ENCODE measurements at regions not wholly inside any gene's neighbourhood (a gene's known extent, or its start where the extent isn't known, plus 50 kb on each side); places are given as distances from the start of the nearest gene placed in this dataset.

- H3K14ac ChIP-seq (ENCODE audit: insufficient read length): no peak overlapping the region
- H2BK5ac ChIP-seq (ENCODE audit: low read depth, low read length): no peak overlapping the region
- H2BK120ac ChIP-seq (replicated peaks; ENCODE audit: low read depth, low read length): no peak overlapping the region
- no peak overlapping the region for H3K27ac ChIP-seq (ENCODE audit: low read depth, low read length)
- H3K9me3 ChIP-seq (ENCODE audit: insufficient read depth in 2 of 2, low read depth in 1 of 2, low read length in 1 of 2): peaks cover 11 to 70% of the 10 kb centered on the region in 2 experiments; a peak in 3 of 4 replicates
- WGBS, 2 experiments (ENCODE audit: extremely low coverage in 1 of 2, insufficient coverage in 1 of 2, insufficient read length in 1 of 2, insufficient replicate concordance in 2 of 2, low coverage in 1 of 2, low lambda C conversion rate in 2 of 2, missing lambda C conversion rate in 1 of 2): 85% methylated on average over 13 of the region's 13 CpGs; no CpG with 5 or more reads in 1 of the 2 experiments
- H3K4me1 ChIP-seq (replicated peaks in 1 of 4; ENCODE audit: control insufficient read depth in 3 of 4, insufficient read depth in 4 of 4, low read length in 3 of 4): no peaks in the 10 kb centered on the region
- H2BK20ac ChIP-seq (ENCODE audit: low read length): no peak overlapping the region
- ChIA-PET CTCF (ENCODE audit: partially characterized antibody) (no interaction called here), POLR2A (ENCODE audit: partially characterized antibody) (no interaction called here)
- H3K9ac ChIP-seq (replicated peaks in 1 of 4; ENCODE audit: extremely low read depth in 1 of 4, low read depth in 3 of 4, low read length in 3 of 4): no peak overlapping the region
- H3K36me3 ChIP-seq (ENCODE audit: control insufficient read depth in 2 of 4, insufficient read depth in 4 of 4, low read length in 3 of 4): no peaks in the 10 kb centered on the region
- DNase-seq (ENCODE audit: low read depth in 1 of 2, low spot score in 2 of 2) (no peak), FAIRE-seq (no peak)
- no peak overlapping the region for H2BK15ac ChIP-seq (ENCODE audit: low read length)
- no peaks in the 10 kb centered on the region for H3K23me2 ChIP-seq (ENCODE audit: low read depth, low read length)
- H3K18ac ChIP-seq (ENCODE audit: extremely low read depth, low read length): no peak overlapping the region
- no peak overlapping the region for H2BK12ac ChIP-seq (ENCODE audit: low read depth, low read length)
- no peak overlapping the region for H3K4me2 ChIP-seq (ENCODE audit: insufficient read depth in 1 of 2, low read depth in 2 of 2, low read length in 2 of 2)
- H4K8ac ChIP-seq (ENCODE audit: extremely low read depth, insufficient read depth, low read length): no peak overlapping the region
- no peaks in the 10 kb centered on the region for H3K79me2 ChIP-seq (ENCODE audit: control insufficient read depth in 1 of 2, insufficient read depth in 2 of 2, low read length in 2 of 2)
- no peaks in the 10 kb centered on the region for H3K27me3 ChIP-seq (replicated peaks in 1 of 4; ENCODE audit: control insufficient read depth in 3 of 4, extremely low read depth in 1 of 4, insufficient read depth in 3 of 4, low read length in 3 of 4)
- no peak overlapping the region for H3K4me3 ChIP-seq (ENCODE audit: extremely low read depth in 1 of 4, insufficient read depth in 2 of 4, low read depth in 3 of 4, low read length in 4 of 4)
- H4K91ac ChIP-seq (replicated peaks; ENCODE audit: insufficient read length, low read length): no peak overlapping the region
- no peaks in the 10 kb centered on the region for H3K79me1 ChIP-seq (ENCODE audit: low read depth, low read length)
- H3K56ac ChIP-seq (replicated peaks; ENCODE audit: insufficient read length, low read depth, low read length): no peak overlapping the region
- H4K20me1 ChIP-seq (replicated peaks in 1 of 2; ENCODE audit: control insufficient read depth in 1 of 2, insufficient read depth in 2 of 2, low read length in 2 of 2): no peaks in the 10 kb centered on the region
- no peak overlapping the region for H2AFZ ChIP-seq (ENCODE audit: low read length)
- no peak overlapping the region for H3K23ac ChIP-seq (ENCODE audit: insufficient read length)
- no peak overlapping the region for H4K5ac ChIP-seq (ENCODE audit: insufficient read length, low read depth, low read length)
- no peak overlapping the region for H3K4ac ChIP-seq (replicated peaks; ENCODE audit: insufficient read length, low read depth, low read length)
- H2AK5ac ChIP-seq (ENCODE audit: low read depth, low read length): no peak overlapping the region
- no peak for TF ChIP-seq HDAC2 (IDR thresholded peaks at IDR 0.05; ENCODE audit: borderline replicate concordance in 1 of 2, low read depth in 2 of 2, low read length in 2 of 2)
- TF ChIP-seq CEBPB (IDR thresholded peaks at IDR 0.05; ENCODE audit: low read depth, low read length): no peak
- no peak for TF ChIP-seq TAF7 (optimal IDR thresholded peaks at IDR 0.05; ENCODE audit: borderline replicate concordance, low read depth, low read length)
- no peak for TF ChIP-seq SIX5 (IDR thresholded peaks at IDR 0.05; ENCODE audit: low read depth, low read length)
- no peak for TF ChIP-seq CHD2 (IDR thresholded peaks at IDR 0.05; ENCODE audit: low read length)
- TF ChIP-seq JUND (IDR thresholded peaks at IDR 0.05; ENCODE audit: low read length): no peak
- TF ChIP-seq HDAC6 (IDR thresholded peaks at IDR 0.05; ENCODE audit: low read depth, low read length): no peak
- TF ChIP-seq CBX8 (IDR thresholded peaks at IDR 0.05; ENCODE audit: borderline replicate concordance, low read depth, low read length): no peak
- TF ChIP-seq EGR1 (IDR thresholded peaks at IDR 0.05; ENCODE audit: borderline replicate concordance, low read depth, low read length): no peak
- no peak for TF ChIP-seq FOSL1 (IDR thresholded peaks at IDR 0.05; ENCODE audit: insufficient read depth, low read depth, low read length)
- TF ChIP-seq PHF8 (conservative IDR thresholded peaks at IDR 0.05; ENCODE audit: low read depth, low read length): no peak
- no peak for TF ChIP-seq TAF1 (IDR thresholded peaks at IDR 0.05; ENCODE audit: low read depth, low read length)
- TF ChIP-seq CTBP2 (IDR thresholded peaks at IDR 0.05; ENCODE audit: borderline replicate concordance, insufficient read depth, insufficient read length, low read length): no peak
Measured at GRCh38 chr9:61673247-61673646, 483.4 kb downstream of the SPATA31A7 start.

Data from H1 (cell line).